Immature natural killer cell (primary cell): ENCODE measurements at regions not wholly inside any gene's neighbourhood (a gene's known extent, or its start where the extent isn't known, plus 50 kb on each side); places are given as distances from the start of the nearest gene placed in this dataset.
A peak's percentile ranks its signal among the peaks of the same experiment; 100 is the strongest.

Source experiments
- DNase-seq, 3 donors: peaks; one replicate each; pipeline ENCODE4 v3.0.0; 2022; ENCODE audit warnings: mixed read lengths in 1 of 3
- H3K27ac Mint-ChIP-seq, 6 donors: one replicate each; pipeline ENCODE4 v1.8.0; 2020; ENCODE audit warnings: mixed read lengths in 6 of 6, mild to moderate bottlenecking in 5 of 6, inconsistent platforms in 4 of 6, moderate library complexity in 3 of 6
- H3K27me3 Mint-ChIP-seq, 3 donors: one replicate each; pipeline ENCODE4 v1.8.0; 2020 to 2021; ENCODE audit warnings: low read depth in 3 of 3, mild to moderate bottlenecking in 3 of 3, mixed read lengths in 3 of 3, moderate library complexity in 3 of 3, inconsistent platforms in 1 of 3
- H3K36me3 Mint-ChIP-seq, 3 donors: one replicate each; pipeline ENCODE4 v1.8.0; 2020; ENCODE audit warnings: mixed read lengths in 3 of 3, inconsistent platforms in 2 of 3, mild to moderate bottlenecking in 2 of 3
- H3K4me1 Mint-ChIP-seq, 2 donors: one replicate each; pipeline ENCODE4 v1.8.0; 2020; ENCODE audit warnings: inconsistent platforms in 2 of 2, mild to moderate bottlenecking in 2 of 2, mixed read lengths in 2 of 2, moderate library complexity in 1 of 2
- H3K4me3 Mint-ChIP-seq, 5 donors: one replicate each; pipeline ENCODE4 v1.8.0; 2020; ENCODE audit warnings: mild to moderate bottlenecking in 5 of 5, mixed read lengths in 5 of 5, inconsistent platforms in 3 of 5, moderate library complexity in 3 of 5
- H3K9me3 Mint-ChIP-seq, 6 donors: one replicate each; pipeline ENCODE4 v1.8.0; 2020; ENCODE audit warnings: mild to moderate bottlenecking in 6 of 6, mixed read lengths in 6 of 6, inconsistent platforms in 4 of 6, moderate library complexity in 3 of 6

DNA sequence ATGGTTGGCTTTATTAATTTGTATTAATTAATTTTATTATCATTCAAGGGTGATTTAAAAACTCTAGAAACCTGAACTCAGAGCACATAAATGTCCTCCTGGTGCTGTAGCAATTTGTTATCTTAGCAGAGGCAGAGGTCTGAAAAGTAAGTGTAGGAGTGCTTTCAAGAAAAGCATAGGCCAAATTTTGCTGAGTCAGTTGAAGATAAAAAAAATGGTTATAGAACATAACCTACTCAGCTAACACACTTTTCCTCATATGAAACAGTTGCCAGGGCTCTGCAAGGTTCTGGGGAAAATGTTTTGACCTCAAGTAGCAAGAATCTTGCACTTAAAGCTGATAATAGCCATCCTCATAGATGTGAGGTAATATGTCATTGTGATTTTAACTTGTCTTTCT lies 53.5 kb upstream of the CHODL start:
- no peak overlapping the region for H3K27ac Mint-ChIP-seq
- peaks cover 0 to 3% (median 2%) of the 10 kb centered on the region in 3 donors for H3K27me3 Mint-ChIP-seq
- no peak for DNase-seq
- no peak overlapping the region for H3K4me3 Mint-ChIP-seq
- H3K4me1 Mint-ChIP-seq = no peaks in the 10 kb centered on the region
- H3K9me3 Mint-ChIP-seq = peaks cover 0 to 6% (median 0%) of the 10 kb centered on the region in 6 donors
- peaks cover 0 to 3% (median 0%) of the 10 kb centered on the region in 3 donors for H3K36me3 Mint-ChIP-seq

DNA sequence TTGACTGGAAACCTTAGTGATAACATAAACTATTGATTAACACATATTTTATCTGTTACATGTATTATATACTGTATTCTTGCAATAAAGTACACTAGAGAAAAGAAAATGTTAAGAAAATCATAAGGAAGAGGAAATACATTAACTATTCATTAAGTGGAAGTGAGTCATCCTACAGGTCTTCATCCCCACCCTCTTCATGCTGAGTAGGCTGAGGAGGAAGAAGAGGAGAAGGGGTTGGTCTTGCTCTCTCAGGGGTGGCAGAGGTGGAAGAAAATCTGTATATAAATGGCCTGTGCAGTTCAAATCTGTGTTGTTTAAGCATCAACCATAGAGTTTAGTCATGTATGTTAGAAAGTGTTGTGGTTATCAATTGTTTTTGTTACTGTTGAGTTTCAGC lies 66.1 kb upstream of the CHODL start:
- H3K4me1 Mint-ChIP-seq = peaks cover 5 to 10% of the 10 kb centered on the region in 2 donors
- peaks cover 0 to 2% (median 0%) of the 10 kb centered on the region in 6 donors for H3K9me3 Mint-ChIP-seq
- H3K4me3 Mint-ChIP-seq = no peak overlapping the region
- peaks cover 0 to 2% (median 0%) of the 10 kb centered on the region in 3 donors for H3K27me3 Mint-ChIP-seq
- no peak overlapping the region for H3K27ac Mint-ChIP-seq
- no peak for DNase-seq
- H3K36me3 Mint-ChIP-seq = no peaks in the 10 kb centered on the region

DNA sequence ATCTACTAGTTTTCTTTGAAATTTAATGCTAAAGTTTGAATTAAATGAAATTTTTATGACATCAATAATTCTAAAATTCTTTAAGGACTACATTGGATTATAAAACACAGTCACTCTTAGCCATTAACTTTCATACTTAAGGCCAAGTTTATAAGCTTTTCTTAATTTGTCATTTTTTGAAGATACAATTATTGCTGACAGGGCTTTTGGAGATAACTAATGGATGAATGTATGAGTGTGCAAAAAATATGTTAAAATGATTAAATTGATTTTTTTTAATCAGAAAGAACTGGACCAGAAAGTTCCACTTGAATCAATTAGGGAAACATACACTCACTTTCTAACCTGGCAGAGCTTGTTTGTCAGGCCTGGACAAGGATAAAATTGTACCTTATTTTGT lies 70.3 kb upstream of the CHODL start:
- Mint-ChIP-seq H3K4me3 (no peak overlapping the region), H3K27ac (no peak overlapping the region)

DNA sequence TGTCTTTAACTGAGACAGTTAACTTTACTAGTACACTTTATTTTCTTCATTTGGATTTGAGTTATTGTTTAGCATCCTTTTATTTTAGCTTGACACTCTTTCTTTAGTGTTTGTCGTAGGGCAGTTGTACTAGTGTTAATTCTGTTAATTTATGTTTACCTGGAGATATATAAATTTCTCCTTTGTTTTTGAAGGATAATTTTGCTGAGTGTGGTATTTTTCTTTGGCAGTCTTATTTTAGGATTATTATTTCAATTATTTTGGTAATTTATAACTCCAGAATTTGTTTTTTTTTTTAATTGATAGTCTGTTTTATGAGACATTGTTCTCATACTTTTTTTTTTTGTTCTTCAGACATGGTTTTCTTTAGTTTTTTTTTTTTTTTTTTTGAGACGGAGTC lies 73.8 kb upstream of the CHODL start:
- Mint-ChIP-seq H3K27me3 (peaks cover 2 to 9% (median 4%) of the 10 kb centered on the region in 3 donors), H3K9me3 (peaks cover 0 to 2% (median 0%) of the 10 kb centered on the region in 6 donors), H3K4me3 (no peak overlapping the region), H3K36me3 (peaks cover 0 to 8% (median 5%) of the 10 kb centered on the region in 3 donors), H3K27ac (no peak overlapping the region), H3K4me1 (peaks cover 5 to 10% of the 10 kb centered on the region in 2 donors)
- no peak for DNase-seq

More for the DNA sequence above, 70.3 kb upstream of the CHODL start:
- Mint-ChIP-seq H3K4me1 (peaks cover 5 to 10% of the 10 kb centered on the region in 2 donors), H3K9me3 (peaks cover 0 to 2% (median 0%) of the 10 kb centered on the region in 6 donors), H3K27me3 (peaks cover 0 to 7% (median 2%) of the 10 kb centered on the region in 3 donors), H3K36me3 (peaks cover 0 to 8% (median 5%) of the 10 kb centered on the region in 3 donors)
- DNase-seq = no peak

DNA sequence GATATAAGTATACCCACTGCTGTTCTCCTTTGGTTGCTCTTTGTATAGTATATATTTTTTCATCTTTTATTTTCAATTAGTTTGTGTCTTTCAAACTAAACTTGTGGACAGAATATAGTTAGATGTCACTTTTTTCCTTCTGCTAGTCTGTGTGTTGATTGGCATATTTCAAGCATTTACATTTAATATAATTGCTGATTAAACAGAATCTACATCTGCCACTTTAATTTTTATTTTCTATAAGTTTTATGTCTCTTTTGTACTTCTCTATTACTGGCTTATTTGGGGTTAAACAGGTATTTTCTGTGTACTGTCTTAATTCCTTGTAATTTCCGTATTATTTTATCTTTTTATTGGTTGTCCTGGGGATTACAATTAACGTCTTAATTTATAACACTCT lies 74.4 kb upstream of the CHODL start:
- DNase-seq = no peak
- Mint-ChIP-seq H3K4me1 (peaks cover 5 to 9% of the 10 kb centered on the region in 2 donors), H3K4me3 (no peak overlapping the region), H3K9me3 (peaks cover 0 to 2% (median 0%) of the 10 kb centered on the region in 6 donors), H3K27ac (no peak overlapping the region), H3K36me3 (peaks cover 0 to 8% (median 5%) of the 10 kb centered on the region in 3 donors), H3K27me3 (peaks cover 2 to 9% (median 4%) of the 10 kb centered on the region in 3 donors)

DNA sequence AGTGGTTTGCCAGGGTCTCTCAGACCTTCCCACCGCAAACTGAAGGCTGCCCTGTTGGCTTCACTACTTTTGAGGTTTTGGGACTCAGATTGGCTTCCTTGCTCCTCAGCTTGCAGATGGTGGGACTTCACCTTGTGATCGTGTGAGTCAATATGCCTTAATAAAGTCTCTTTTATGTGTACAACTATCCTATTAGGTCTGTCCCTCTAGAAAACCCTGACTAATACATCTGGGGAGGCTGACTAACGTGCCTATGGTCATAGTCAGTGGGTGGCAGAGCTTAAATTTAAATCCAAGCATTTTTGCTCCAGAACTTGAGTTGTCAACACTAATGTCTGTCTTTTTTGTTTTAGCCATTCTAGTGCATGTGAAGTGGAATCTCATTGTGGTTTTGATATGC lies 76.5 kb upstream of the CHODL start:
- peaks cover 0 to 2% (median 0%) of the 10 kb centered on the region in 6 donors for H3K9me3 Mint-ChIP-seq
- H3K27me3 Mint-ChIP-seq = peaks cover 3 to 9% (median 4%) of the 10 kb centered on the region in 3 donors
- H3K4me1 Mint-ChIP-seq = peaks cover 6 to 7% of the 10 kb centered on the region in 2 donors
- H3K4me3 Mint-ChIP-seq = no peak overlapping the region
- H3K36me3 Mint-ChIP-seq = peaks cover 0 to 8% (median 5%) of the 10 kb centered on the region in 3 donors
- no peak overlapping the region for H3K27ac Mint-ChIP-seq
- DNase-seq = no peak

DNA sequence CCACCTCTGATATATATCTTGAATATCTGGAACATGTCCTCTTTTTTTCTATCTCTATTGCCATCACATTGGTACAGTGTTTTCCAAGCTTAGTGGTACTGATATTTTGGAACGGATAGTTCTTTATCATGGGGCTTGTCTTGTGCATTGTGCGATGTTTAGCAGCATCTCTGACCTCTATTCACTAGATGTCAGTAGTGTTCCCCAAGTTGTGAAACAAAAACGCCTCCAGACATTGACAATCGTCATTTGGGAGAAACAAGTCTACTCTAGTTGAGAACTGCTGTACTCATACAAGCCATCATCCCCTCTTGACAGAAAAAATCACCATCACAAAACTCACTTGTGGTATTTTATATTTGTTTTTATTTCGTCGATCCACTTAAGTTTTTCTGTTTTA lies 79.7 kb upstream of the CHODL start:
- Mint-ChIP-seq H3K4me1 (peaks cover 12 to 26% of the 10 kb centered on the region in 2 donors), H3K27ac (no peak overlapping the region), H3K4me3 (no peak overlapping the region), H3K9me3 (peaks cover 0 to 3% (median 0%) of the 10 kb centered on the region in 6 donors), H3K36me3 (no peaks in the 10 kb centered on the region), H3K27me3 (peaks cover 1 to 9% (median 4%) of the 10 kb centered on the region in 3 donors)
- DNase-seq = no peak

DNA sequence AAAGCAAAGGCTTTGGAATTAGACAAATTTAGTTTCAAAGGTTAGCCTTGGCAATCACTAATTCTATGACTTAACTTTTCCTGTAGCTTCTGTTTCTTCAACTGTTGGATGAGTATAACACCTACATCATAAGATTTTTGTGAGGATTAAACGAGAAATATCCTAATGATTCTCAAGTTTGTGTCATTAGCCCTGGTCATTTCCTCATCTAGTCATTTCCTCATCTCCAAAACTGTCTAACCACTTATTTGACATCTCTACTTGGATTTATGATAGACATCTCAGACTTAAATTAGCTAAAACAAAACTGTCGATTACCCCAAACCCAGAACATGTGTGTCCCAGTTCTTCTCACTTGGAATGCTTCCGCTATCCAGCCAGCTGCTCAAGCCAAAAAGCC lies 80.2 kb upstream of the CHODL start:
- Mint-ChIP-seq H3K27me3 (peaks cover 1 to 9% (median 4%) of the 10 kb centered on the region in 3 donors), H3K36me3 (no peaks in the 10 kb centered on the region), H3K4me3 (no peak overlapping the region), H3K4me1 (peaks cover 12 to 26% of the 10 kb centered on the region in 2 donors), H3K27ac (no peak overlapping the region), H3K9me3 (peaks cover 0 to 3% (median 0%) of the 10 kb centered on the region in 6 donors)
- no peak for DNase-seq

DNA sequence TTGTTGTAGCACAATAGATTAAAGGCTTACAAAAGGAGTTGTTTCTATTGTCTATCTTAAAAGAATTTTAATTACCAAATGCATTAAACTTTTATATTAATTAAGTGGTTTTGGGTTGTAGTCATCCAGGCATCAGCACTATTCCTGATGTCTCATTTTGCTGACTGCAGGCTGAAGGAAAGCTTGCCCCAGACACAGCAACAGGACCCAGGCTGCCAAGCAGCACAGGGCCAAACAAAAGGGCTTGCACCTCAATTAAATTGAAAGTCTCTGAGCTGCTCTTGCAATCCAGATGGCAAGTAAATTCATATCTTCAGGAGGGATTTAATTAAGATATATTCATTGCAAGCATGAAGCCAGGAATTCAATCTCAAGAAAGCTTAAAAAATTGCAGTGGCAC lies 80.7 kb upstream of the CHODL start:
- Mint-ChIP-seq H3K36me3 (no peaks in the 10 kb centered on the region), H3K27ac (no peak overlapping the region), H3K4me3 (no peak overlapping the region), H3K9me3 (peaks cover 0 to 3% (median 0%) of the 10 kb centered on the region in 6 donors), H3K27me3 (peaks cover 1 to 9% (median 4%) of the 10 kb centered on the region in 3 donors), H3K4me1 (peaks cover 12 to 26% of the 10 kb centered on the region in 2 donors)
- DNase-seq = no peak

DNA sequence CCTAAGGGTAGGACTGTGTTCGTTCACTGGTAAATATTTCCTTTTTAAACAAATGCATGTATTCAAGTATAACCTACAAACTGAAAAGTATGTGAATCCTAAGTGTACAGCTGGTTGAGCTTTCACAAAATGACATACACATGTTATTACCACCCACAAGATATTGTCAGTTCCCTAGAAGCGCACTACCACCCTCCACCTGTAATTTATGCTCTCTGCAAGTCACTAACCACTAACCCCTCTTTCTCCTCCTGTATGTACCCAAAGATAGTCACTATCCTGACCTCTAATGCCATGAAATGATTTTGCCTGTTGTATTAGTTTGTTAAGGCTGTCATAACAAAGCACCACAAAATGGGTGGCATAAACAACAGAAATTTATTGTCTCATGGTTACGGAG lies 82.8 kb upstream of the CHODL start:
- H3K36me3 Mint-ChIP-seq = no peaks in the 10 kb centered on the region
- H3K27ac Mint-ChIP-seq = no peak overlapping the region
- no peak for DNase-seq
- H3K4me3 Mint-ChIP-seq = no peak overlapping the region
- H3K27me3 Mint-ChIP-seq = peaks cover 0 to 7% (median 1%) of the 10 kb centered on the region in 3 donors
- peaks cover 0 to 3% (median 0%) of the 10 kb centered on the region in 6 donors for H3K9me3 Mint-ChIP-seq
- H3K4me1 Mint-ChIP-seq = peaks cover 16 to 30% of the 10 kb centered on the region in 2 donors

DNA sequence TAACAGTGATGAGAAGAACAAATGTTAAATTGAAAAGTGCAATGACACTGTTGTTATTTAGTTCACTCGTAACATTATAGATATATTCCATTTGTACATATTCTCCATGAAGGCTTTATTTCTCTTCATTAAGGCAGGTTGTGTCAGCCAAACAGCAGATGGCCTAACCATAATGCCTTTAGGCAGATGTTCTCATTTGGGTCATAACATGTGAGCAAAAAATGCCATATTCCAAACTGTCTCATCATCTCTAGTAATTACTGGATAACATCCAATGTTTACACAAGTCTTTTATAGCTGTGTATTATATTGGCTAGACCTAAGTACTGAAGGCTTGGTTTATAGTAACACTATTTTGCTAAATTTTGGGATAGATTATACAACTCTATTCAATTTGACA lies 87.2 kb upstream of the CHODL start:
- no peak for DNase-seq
- peaks cover 0 to 3% (median 0%) of the 10 kb centered on the region in 6 donors for H3K9me3 Mint-ChIP-seq
- H3K27me3 Mint-ChIP-seq = peaks cover 0 to 8% (median 5%) of the 10 kb centered on the region in 3 donors
- H3K27ac Mint-ChIP-seq = no peak overlapping the region
- H3K36me3 Mint-ChIP-seq = no peaks in the 10 kb centered on the region
- H3K4me1 Mint-ChIP-seq = peaks cover 52 to 66% of the 10 kb centered on the region in 2 donors
- H3K4me3 Mint-ChIP-seq = no peak overlapping the region

DNA sequence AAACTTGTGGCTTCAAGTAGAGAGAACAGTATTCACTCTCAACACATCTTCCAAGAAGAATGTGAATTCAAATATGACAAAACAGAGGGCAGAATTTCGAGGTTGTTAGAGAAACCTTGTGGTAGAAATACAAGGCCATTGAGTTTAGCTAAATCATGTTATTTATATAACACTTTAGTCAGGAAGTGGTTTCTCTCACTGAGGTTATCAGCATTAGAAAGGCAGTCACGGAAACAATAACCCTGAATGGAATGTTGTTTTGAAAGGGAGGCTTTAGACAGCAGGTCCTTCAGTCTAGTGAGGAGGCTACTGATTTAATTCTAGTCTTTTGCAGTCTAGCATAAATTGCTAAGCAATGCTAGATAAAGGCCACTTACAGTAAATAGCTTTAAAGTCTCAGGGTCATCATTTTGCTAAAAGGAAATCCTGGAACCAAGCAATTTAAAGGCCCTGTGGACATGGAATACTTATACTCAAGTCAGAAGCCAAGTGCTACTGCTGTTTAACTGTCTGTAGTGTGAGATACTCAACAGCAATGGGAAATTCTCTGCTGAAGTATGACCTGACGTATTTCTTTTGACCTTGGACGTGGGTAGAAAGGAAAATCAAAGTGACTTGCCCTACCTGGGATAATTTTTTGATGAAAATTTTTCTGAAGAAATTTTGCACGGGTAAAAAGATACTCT lies 89.0 kb upstream of the CHODL start:
- Mint-ChIP-seq H3K9me3 (peaks cover 0 to 1% (median 0%) of the 10 kb centered on the region in 6 donors), H3K27me3 (peaks cover 5 to 9% (median 5%) of the 10 kb centered on the region in 3 donors), H3K4me3 (peak overlapping the region; percentile 40 to 65 (median 55)), H3K36me3 (no peaks in the 10 kb centered on the region), H3K4me1 (peaks cover 62 to 63% of the 10 kb centered on the region in 2 donors), H3K27ac (peak overlapping the region; percentile 6 to 77 (median 69))
- DNase-seq = peak; percentile 54 to 64 (median 58)

DNA sequence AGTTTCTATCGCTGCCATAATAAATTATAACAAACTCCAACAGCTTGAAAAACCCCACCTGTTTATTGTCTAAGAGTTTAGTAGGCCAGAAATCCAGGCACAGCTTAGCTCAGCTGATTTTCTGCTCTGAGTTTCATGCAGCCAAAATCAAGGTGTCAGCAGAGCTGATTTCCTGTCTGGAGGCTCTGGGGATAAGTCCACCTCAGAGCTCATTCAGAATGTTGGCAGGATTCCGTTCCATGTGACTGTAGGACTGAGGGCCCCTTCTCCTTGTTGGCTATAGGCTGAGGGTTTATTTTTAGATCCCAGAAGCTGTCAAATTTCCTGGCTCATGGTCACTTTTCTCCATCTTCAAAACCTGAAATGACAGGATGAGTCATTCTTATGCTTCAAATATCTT lies 91.6 kb upstream of the CHODL start:
- Mint-ChIP-seq H3K27me3 (peaks cover 5 to 9% (median 5%) of the 10 kb centered on the region in 3 donors), H3K9me3 (peaks cover 0 to 1% (median 0%) of the 10 kb centered on the region in 6 donors), H3K4me3 (peak overlapping the region; percentile 3 to 74 (median 50)), H3K4me1 (peaks cover 68 to 69% of the 10 kb centered on the region in 2 donors), H3K27ac (peak overlapping the region in 2 of 6 donors; percentile 24 to 36), H3K36me3 (no peaks in the 10 kb centered on the region)
- DNase-seq = no peak

DNA sequence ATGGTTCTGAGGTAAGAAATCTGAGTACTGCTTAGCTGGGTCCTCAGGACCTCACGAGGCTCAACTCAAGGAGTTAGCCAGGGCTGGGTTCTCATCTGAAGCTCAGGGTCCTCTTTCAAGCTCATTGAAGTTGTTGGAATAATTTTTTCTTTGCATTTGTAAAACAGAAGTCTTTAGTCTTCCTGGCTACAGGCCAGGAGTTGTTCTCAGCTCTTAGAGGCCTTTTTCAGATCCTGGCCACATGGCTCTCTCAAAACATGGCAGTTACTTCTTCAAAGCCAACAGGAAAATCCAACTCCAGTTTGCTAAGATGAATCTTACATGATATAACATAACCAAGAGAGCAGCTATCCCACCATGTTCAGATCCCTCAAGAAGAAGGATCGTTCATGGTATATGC lies 92.3 kb upstream of the CHODL start:
- Mint-ChIP-seq H3K36me3 (no peaks in the 10 kb centered on the region), H3K4me1 (peaks cover 68 to 69% of the 10 kb centered on the region in 2 donors), H3K27ac (peak overlapping the region in 2 of 6 donors; percentile 36 to 39), H3K4me3 (peak overlapping the region; percentile 24 to 74 (median 50)), H3K9me3 (peaks cover 0 to 1% (median 0%) of the 10 kb centered on the region in 6 donors), H3K27me3 (peaks cover 5 to 9% (median 5%) of the 10 kb centered on the region in 3 donors)
- DNase-seq = no peak
